Endothelial cell (in vitro differentiated cells): ENCODE measurements at regions not wholly inside any gene's neighbourhood (a gene's known extent, or its start where the extent isn't known, plus 50 kb on each side); places are given as distances from the start of the nearest gene placed in this dataset.

Experiments used
- DNase-seq: peaks from one replicate; pipeline ENCODE4 v3.0.0; 2021; ENCODE audit warnings: low spot score
- H3K27ac Mint-ChIP-seq: one replicate; pipeline ENCODE4 v1.8.0; 2021; ENCODE audit warnings: mixed read lengths, inconsistent platforms; ENCODE audit not compliant: unreplicated experiment
- H3K27me3 Mint-ChIP-seq: one replicate; pipeline ENCODE4 v1.8.0; 2021; ENCODE audit warnings: mild to moderate bottlenecking, moderate library complexity, mixed read lengths, inconsistent platforms; ENCODE audit not compliant: unreplicated experiment
- H3K36me3 Mint-ChIP-seq: one replicate; pipeline ENCODE4 v1.8.0; 2021; ENCODE audit warnings: mild to moderate bottlenecking, low read depth, mixed read lengths, inconsistent platforms; ENCODE audit not compliant: unreplicated experiment
- H3K4me1 Mint-ChIP-seq: one replicate; pipeline ENCODE4 v1.8.0; 2021; ENCODE audit warnings: mild to moderate bottlenecking, mixed read lengths, inconsistent platforms; ENCODE audit not compliant: unreplicated experiment
- H3K4me3 Mint-ChIP-seq: one replicate; pipeline ENCODE4 v1.8.0; 2021; ENCODE audit warnings: mild to moderate bottlenecking, mixed read lengths, inconsistent platforms; ENCODE audit not compliant: unreplicated experiment
- H3K9me3 Mint-ChIP-seq: one replicate; pipeline ENCODE4 v1.8.0; 2021; ENCODE audit warnings: mixed read lengths, inconsistent platforms; ENCODE audit not compliant: unreplicated experiment
- TF ChIP-seq, protein P1 (sequence below): fragments of 200-600 bp; sonication (generic); IDR thresholded peaks from one replicate; pipeline ENCODE4 v1.5.0; 2021; ENCODE audit warnings: antibody characterized with exemption; ENCODE audit not compliant: unreplicated experiment

DNA sequence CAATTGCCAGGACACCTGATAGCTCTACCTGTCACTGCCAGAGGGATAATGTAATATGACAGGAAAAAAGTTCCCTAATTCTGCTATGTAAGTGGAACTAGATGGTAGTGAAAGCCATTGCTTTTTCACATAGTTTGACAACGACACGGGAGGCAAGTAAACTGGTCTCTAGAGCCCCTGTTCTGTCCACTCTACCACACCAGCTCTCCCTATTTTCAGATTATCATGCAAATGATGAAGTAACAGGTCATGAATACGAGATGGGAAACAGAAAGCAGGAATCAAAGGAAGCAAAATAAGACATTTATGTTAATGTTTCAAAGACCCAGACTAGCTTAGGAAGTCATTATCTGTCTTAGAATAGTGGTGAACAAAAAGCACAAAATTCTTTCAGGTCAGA, 56.2 kb downstream of the TAF11L14 start:
- H3K9me3 Mint-ChIP-seq = no peaks in the 10 kb centered on the region
- TF ChIP-seq, protein P1, sequence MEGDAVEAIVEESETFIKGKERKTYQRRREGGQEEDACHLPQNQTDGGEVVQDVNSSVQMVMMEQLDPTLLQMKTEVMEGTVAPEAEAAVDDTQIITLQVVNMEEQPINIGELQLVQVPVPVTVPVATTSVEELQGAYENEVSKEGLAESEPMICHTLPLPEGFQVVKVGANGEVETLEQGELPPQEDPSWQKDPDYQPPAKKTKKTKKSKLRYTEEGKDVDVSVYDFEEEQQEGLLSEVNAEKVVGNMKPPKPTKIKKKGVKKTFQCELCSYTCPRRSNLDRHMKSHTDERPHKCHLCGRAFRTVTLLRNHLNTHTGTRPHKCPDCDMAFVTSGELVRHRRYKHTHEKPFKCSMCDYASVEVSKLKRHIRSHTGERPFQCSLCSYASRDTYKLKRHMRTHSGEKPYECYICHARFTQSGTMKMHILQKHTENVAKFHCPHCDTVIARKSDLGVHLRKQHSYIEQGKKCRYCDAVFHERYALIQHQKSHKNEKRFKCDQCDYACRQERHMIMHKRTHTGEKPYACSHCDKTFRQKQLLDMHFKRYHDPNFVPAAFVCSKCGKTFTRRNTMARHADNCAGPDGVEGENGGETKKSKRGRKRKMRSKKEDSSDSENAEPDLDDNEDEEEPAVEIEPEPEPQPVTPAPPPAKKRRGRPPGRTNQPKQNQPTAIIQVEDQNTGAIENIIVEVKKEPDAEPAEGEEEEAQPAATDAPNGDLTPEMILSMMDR = no peak
- H3K27me3 Mint-ChIP-seq = peaks cover 2% of the 10 kb centered on the region
- H3K27ac Mint-ChIP-seq = no peak overlapping the region
- H3K4me3 Mint-ChIP-seq = no peak overlapping the region
- H3K4me1 Mint-ChIP-seq = no peaks in the 10 kb centered on the region
- DNase-seq = no peak
- no peaks in the 10 kb centered on the region for H3K36me3 Mint-ChIP-seq

DNA sequence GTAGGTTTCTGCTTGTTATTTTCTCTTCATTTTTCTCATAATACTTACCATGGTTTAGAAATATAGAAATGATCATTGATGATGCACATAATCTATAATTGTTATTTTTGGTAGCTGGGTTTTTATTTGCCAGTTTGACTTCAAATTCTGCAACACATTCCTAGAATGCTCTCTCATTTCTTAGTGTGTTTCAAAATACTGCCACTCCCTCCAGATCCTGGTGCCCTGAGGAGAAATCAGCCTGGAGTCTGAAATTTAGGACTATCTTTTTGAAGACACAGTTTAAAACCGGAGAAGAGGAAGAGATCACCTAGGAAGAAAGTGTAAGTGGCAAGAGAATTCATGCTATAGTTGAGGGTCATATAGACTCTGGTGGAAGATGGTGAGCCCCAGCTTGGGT, 57.5 kb downstream of the TAF11L14 start:
- Mint-ChIP-seq H3K27me3 (peaks cover 2% of the 10 kb centered on the region), H3K9me3 (no peaks in the 10 kb centered on the region), H3K4me1 (no peaks in the 10 kb centered on the region), H3K36me3 (no peaks in the 10 kb centered on the region), H3K27ac (no peak overlapping the region), H3K4me3 (no peak overlapping the region)
- no peak for DNase-seq
- TF ChIP-seq, protein P1 = no peak

DNA sequence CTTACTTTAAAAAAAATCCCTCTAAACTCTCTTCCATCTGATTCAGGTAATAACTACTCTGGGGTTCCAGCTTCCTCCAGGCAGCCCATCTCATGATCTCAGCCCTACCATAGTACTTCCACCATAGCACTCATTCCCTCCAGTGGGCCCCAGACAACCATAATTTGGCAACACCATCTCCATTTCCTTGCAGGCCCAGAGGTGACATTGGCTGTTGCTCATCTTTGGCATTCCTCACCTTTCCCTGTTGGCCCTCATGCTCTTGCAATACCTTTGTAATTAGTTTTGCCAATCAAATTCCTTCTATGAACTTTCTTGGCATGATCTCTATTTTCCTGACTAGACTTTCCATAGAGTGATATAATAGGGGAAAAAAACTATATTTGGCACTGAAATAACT, 60.1 kb downstream of the TAF11L14 start:
- Mint-ChIP-seq H3K4me1 (no peaks in the 10 kb centered on the region), H3K4me3 (no peak overlapping the region), H3K36me3 (no peaks in the 10 kb centered on the region), H3K9me3 (no peaks in the 10 kb centered on the region), H3K27ac (no peak overlapping the region), H3K27me3 (peaks cover 2% of the 10 kb centered on the region)
- DNase-seq = no peak
- TF ChIP-seq, protein P1 = no peak

DNA sequence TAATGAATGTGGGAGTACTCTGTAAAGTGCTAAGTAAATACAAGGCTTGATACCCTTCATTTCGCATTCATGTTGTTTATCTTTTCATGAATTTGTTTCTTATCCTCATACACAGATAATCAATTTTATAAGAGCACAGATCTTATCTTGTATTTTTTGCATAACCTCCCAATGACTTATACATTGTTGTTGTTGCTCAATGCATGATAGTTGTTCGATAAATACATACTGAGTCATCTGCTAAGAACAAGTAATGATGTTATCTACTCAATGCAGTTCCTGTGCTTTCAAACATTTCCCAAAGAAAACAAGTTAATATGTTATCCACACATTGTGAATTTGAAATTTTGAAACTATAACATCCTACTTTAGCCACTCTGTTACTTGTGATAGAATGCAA, 60.7 kb downstream of the TAF11L14 start:
- peaks cover 2% of the 10 kb centered on the region for H3K27me3 Mint-ChIP-seq
- H3K4me3 Mint-ChIP-seq = no peak overlapping the region
- H3K4me1 Mint-ChIP-seq = no peaks in the 10 kb centered on the region
- DNase-seq = no peak
- no peaks in the 10 kb centered on the region for H3K36me3 Mint-ChIP-seq
- H3K27ac Mint-ChIP-seq = no peak overlapping the region
- TF ChIP-seq, protein P1 = no peak
- H3K9me3 Mint-ChIP-seq = no peaks in the 10 kb centered on the region

DNA sequence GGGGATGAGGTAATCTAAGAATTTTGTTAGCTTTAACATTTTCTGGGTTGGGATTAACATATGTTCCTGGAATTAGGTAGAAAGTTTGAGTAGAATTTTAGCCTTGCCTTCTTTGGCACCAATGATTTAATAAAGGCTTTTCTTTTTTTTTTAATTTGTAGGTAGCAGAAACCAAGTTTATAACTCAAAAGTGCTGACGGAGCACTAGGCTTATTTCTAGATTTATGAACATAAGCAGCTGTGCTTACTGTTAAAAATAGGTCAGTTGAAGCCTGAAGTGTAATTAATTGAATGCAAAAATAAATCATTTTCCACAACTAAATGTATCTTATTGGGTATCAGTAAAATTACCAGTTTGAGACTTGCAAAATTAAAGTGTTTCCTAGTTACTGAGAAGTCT, 62.4 kb downstream of the TAF11L14 start:
- no peak overlapping the region for H3K4me3 Mint-ChIP-seq
- TF ChIP-seq, protein P1 = no peak
- H3K27ac Mint-ChIP-seq = no peak overlapping the region
- H3K36me3 Mint-ChIP-seq = no peaks in the 10 kb centered on the region
- no peaks in the 10 kb centered on the region for H3K9me3 Mint-ChIP-seq
- no peaks in the 10 kb centered on the region for H3K4me1 Mint-ChIP-seq
- no peak for DNase-seq
- peaks cover 2% of the 10 kb centered on the region for H3K27me3 Mint-ChIP-seq
